Activated B cell treated with CpG ODN at 0.5 μM for 24 hours (primary cell): ENCODE measurements at regions not wholly inside any gene's neighbourhood (a gene's known extent, or its start where the extent isn't known, plus 50 kb on each side); places are given as distances from the start of the nearest gene placed in this dataset.

ENCODE experiments used
- ATAC-seq: fragments of 200-7000 bp; cut with Tn5 transposase; one replicate; pipeline ENCODE4 v1.10.0; 2021; ENCODE audit warnings: low read depth, mild to moderate bottlenecking, moderate library complexity
- CTCF ChIA-PET: fragments of 350-600 bp; sonication (Branson Sonifier 250); formaldehyde crosslinking; loops from one replicate; lab custom pipeline; 2021; ENCODE audit warnings: antibody characterized with exemption; lab: Charles Lee
- POLR2A ChIA-PET: fragments of 350-600 bp; sonication (Branson Sonifier 250); formaldehyde crosslinking; loops from one replicate; lab custom pipeline; 2021; ENCODE audit warnings: antibody characterized with exemption; lab: Charles Lee
- DNase-seq: peaks from one replicate; pipeline ENCODE4 v3.0.0; 2022
- H3K27ac Mint-ChIP-seq: one replicate; pipeline ENCODE4 v1.8.0; 2020; ENCODE audit warnings: mixed read lengths
- H3K27me3 Mint-ChIP-seq: one replicate; pipeline ENCODE4 v1.8.0; 2021; ENCODE audit warnings: mixed read lengths
- H3K36me3 Mint-ChIP-seq: one replicate; pipeline ENCODE4 v1.8.0; 2021; ENCODE audit warnings: low read depth, mixed read lengths
- H3K4me1 Mint-ChIP-seq: one replicate; pipeline ENCODE4 v1.8.0; 2021; ENCODE audit warnings: mixed read lengths
- H3K4me3 Mint-ChIP-seq: one replicate; pipeline ENCODE4 v1.8.0; 2020; ENCODE audit warnings: mild to moderate bottlenecking, mixed read lengths
- H3K9me3 Mint-ChIP-seq: one replicate; pipeline ENCODE4 v1.8.0; 2020; ENCODE audit warnings: mixed read lengths
- intact Hi-C: fragments of 100-400 bp; cut with micrococcal nuclease; formaldehyde crosslinking; loops from one replicate; pipeline ENCODE4 v1.15.1; 2024
- TF ChIP-seq, protein P1 (sequence below): fragments of 200-600 bp; IDR thresholded peaks from one replicate; pipeline ENCODE4 v1.8.0; 2022; ENCODE audit warnings: antibody characterized with exemption, mild to moderate bottlenecking

DNA sequence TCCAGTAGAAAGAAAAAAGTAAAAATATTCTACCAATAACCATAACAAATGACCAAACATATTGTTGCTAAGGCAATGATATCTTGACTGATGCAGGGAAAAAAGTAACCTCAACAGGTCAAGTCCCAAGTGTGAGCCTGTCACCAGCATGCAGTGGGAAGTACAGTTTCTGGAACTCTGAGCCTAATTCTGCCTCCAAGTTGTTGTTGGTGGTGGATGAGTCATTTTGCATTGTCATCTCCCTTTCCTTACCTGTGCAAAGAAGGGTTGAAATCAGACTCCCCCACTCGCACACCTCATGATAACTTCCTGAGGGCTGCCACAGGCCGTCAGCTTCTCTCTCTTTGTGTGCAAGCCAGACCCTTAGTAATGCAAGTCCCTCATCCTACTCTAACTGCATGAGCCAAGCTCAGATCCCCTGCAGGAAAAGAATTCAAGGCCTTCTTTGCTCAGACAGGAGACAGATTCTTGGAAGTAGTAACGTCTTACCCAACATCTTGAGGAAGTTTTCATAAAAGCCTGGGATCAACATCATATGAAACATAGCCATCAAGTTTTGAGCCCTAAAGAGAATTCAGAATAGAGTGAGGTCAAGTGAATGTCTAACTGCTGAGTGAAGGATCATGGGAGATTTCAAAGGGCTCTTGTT lies 207.6 kb upstream of the FOXA2 start:
- POLR2A ChIA-PET: no interaction called here
- Mint-ChIP-seq H3K36me3 (no peaks in the 10 kb centered on the region), H3K27ac (no peak overlapping the region), H3K4me1 (no peaks in the 10 kb centered on the region), H3K27me3 (peaks cover 5% of the 10 kb centered on the region), H3K4me3 (no peak overlapping the region), H3K9me3 (no peaks in the 10 kb centered on the region)
- no peak for DNase-seq
- intact Hi-C loops: no loop called here
- ATAC-seq: no peak
- CTCF ChIA-PET: no interaction called here
- TF ChIP-seq, protein P1, sequence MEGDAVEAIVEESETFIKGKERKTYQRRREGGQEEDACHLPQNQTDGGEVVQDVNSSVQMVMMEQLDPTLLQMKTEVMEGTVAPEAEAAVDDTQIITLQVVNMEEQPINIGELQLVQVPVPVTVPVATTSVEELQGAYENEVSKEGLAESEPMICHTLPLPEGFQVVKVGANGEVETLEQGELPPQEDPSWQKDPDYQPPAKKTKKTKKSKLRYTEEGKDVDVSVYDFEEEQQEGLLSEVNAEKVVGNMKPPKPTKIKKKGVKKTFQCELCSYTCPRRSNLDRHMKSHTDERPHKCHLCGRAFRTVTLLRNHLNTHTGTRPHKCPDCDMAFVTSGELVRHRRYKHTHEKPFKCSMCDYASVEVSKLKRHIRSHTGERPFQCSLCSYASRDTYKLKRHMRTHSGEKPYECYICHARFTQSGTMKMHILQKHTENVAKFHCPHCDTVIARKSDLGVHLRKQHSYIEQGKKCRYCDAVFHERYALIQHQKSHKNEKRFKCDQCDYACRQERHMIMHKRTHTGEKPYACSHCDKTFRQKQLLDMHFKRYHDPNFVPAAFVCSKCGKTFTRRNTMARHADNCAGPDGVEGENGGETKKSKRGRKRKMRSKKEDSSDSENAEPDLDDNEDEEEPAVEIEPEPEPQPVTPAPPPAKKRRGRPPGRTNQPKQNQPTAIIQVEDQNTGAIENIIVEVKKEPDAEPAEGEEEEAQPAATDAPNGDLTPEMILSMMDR: no peak

DNA sequence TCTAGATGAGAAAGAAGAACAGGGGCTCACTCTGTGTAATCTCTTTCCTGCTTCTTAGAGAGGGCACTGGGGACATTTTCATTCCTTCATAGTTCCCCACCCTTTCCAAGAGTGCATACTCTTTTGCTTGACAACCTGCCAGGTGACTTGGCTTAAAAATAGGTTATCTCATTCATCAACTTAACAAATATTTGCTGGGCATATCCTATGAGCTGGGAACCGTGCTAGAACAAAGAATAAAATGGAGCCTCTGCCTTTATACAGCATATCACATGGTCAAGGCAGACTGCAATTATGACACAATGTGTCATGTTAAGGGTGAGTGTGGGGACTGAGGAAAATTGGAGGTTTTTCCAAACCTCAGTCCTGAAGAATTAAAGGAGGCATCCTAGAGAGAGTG lies 209.8 kb upstream of the FOXA2 start:
- no peak overlapping the region for H3K4me3 Mint-ChIP-seq
- ChIA-PET POLR2A (no interaction called here), CTCF (no interaction called here)
- intact Hi-C loops: no loop called here
- no peak overlapping the region for H3K27ac Mint-ChIP-seq
- ATAC-seq: no peak
- no peaks in the 10 kb centered on the region for H3K9me3 Mint-ChIP-seq
- TF ChIP-seq, protein P1: no peak
- no peaks in the 10 kb centered on the region for H3K4me1 Mint-ChIP-seq
- no peak for DNase-seq
- no peaks in the 10 kb centered on the region for H3K27me3 Mint-ChIP-seq
- no peaks in the 10 kb centered on the region for H3K36me3 Mint-ChIP-seq

DNA sequence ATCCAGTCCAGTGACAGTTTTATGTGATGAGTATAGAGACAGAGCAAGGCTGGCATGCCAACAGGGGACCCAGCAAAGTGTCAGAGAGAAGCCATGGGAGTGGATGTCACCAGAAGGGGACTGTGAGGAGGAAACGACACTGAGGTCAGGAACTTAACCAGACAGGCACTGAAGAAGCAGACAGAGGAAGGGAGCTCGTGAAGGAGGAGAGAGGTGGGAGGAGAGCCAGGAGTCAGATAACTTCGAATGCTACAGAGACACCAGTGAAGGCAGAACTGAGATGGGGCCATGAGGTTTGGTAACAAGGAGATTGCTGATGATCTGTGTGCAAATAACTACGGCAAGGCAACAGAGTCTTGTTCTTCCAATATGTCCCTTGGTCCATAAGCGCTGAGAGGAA lies 211.1 kb upstream of the FOXA2 start:
- H3K9me3 Mint-ChIP-seq: no peaks in the 10 kb centered on the region
- H3K27me3 Mint-ChIP-seq: no peaks in the 10 kb centered on the region
- TF ChIP-seq, protein P1: no peak
- H3K27ac Mint-ChIP-seq: no peak overlapping the region
- intact Hi-C loops: no loop called here
- H3K4me1 Mint-ChIP-seq: no peaks in the 10 kb centered on the region
- H3K4me3 Mint-ChIP-seq: no peak overlapping the region
- H3K36me3 Mint-ChIP-seq: no peaks in the 10 kb centered on the region
- DNase-seq (no peak), ATAC-seq (no peak)
- CTCF ChIA-PET: no interaction called here
- POLR2A ChIA-PET: no interaction called here

- intact Hi-C loops: no loop called here
- POLR2A ChIA-PET: no interaction called here
- no peak for DNase-seq
- ATAC-seq: no peak
- H3K27me3 Mint-ChIP-seq: no peaks in the 10 kb centered on the region
- H3K4me3 Mint-ChIP-seq: no peak overlapping the region
- H3K36me3 Mint-ChIP-seq: no peaks in the 10 kb centered on the region
- TF ChIP-seq, protein P1: no peak
- CTCF ChIA-PET: no interaction called here
- H3K9me3 Mint-ChIP-seq: no peaks in the 10 kb centered on the region
- H3K4me1 Mint-ChIP-seq: no peaks in the 10 kb centered on the region
- H3K27ac Mint-ChIP-seq: no peak overlapping the region
Measured at GRCh38 chr20:22795871-22796270, 211.5 kb upstream of the FOXA2 start.

DNA sequence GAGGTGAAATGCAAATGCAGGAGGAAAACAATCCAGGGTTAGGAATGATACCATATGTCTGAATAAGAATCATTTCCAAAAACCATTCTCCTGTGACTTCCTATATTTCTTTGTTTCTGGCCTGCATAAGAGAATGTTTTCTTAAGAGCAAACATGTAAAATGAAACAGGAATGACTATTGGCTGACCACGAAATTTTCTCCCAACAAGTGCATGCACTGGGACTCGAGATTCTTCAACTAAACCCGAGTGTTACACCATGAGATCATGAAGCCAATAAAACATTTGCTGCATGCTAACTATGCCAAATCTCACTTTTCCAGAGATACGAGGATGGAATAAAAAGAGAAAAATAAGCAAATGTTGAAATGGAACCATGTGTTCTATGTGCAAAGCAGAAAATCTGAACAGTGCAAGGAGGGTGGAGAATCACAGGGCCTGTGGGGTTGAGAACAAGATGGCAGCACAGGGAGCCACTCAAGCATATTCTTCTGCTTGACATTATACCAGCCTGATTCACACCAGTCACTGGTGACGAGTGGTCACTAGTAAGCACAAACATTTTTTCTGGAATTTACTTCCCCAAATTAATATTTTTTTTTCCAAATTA lies 212.2 kb upstream of the FOXA2 start:
- Mint-ChIP-seq H3K27me3 (no peaks in the 10 kb centered on the region), H3K4me3 (no peak overlapping the region), H3K4me1 (no peaks in the 10 kb centered on the region), H3K27ac (no peak overlapping the region), H3K36me3 (no peaks in the 10 kb centered on the region), H3K9me3 (no peaks in the 10 kb centered on the region)
- TF ChIP-seq, protein P1: no peak
- CTCF ChIA-PET: no interaction called here
- POLR2A ChIA-PET: no interaction called here
- no peak for DNase-seq
- ATAC-seq: no peak
- intact Hi-C loops: no loop called here
